Gastrocnemius medialis (tissue), 4 donors: ENCODE measurements at regions not wholly inside any gene's neighbourhood (a gene's known extent, or its start where the extent isn't known, plus 50 kb on each side); places are given as distances from the start of the nearest gene placed in this dataset.

Experiments
- ATAC-seq, 2 donors: fragments of 150-250 bp; one replicate each; pipeline ENCODE4 v1.9.1; 2016
- DNase-seq, 2 donors: peaks; one replicate each; pipeline ENCODE4 v3.0.0-alpha.2; 2019
- H3K27ac ChIP-seq, 4 donors: fragments of 200-600 bp; sonication (generic); 1 replicate in 1 of 4; 2 replicates in 3 of 4; pipeline ENCODE4 v1.5.1; 2016 to 2018; ENCODE audit warnings: mild to moderate bottlenecking in 2 of 4, moderate library complexity in 1 of 4
- H3K27me3 ChIP-seq, 3 donors: fragments of 200-600 bp; sonication (generic) in 2 of 3; 1 replicate in 1 of 3; 2 replicates in 2 of 3; pipeline versions ENCODE4 v1.5.1 to v1.6.0; 2016 to 2019; ENCODE audit warnings: mild to moderate bottlenecking in 1 of 3, moderate library complexity in 1 of 3
- H3K36me3 ChIP-seq, 2 donors: fragments of 200-600 bp; sonication (generic) in 1 of 2; one replicate each; pipeline ENCODE4 v1.5.1; 2017 to 2018
- H3K4me1 ChIP-seq, 2 donors: fragments of 200-600 bp; sonication (generic) in 1 of 2; one replicate each; pipeline ENCODE4 v1.5.1; 2016 to 2017; ENCODE audit warnings: mild to moderate bottlenecking in 2 of 2
- H3K4me3 ChIP-seq, 4 donors: fragments of 200-600 bp; sonication (generic) in 3 of 4; 1 replicate in 1 of 4; 2 replicates in 3 of 4; pipeline ENCODE4 v1.5.1; 2016 to 2019; ENCODE audit warnings: mild to moderate bottlenecking in 2 of 4
- H3K9me3 ChIP-seq, 3 donors: fragments of 200-600 bp; sonication (generic) in 2 of 3; 1 replicate in 1 of 3; 2 replicates in 2 of 3; pipeline ENCODE4 v1.5.1; 2016 to 2019
- CTCF ChIP-seq, 5 experiments: fragments of 450-650 bp in 3 of 5; fragments of 200-600 bp in 2 of 5; sonication (generic) in 2 of 5; IDR thresholded peaks in 4 of 5; conservative IDR thresholded peaks in 1 of 5; 1 replicate in 4 of 5; 2 replicates in 1 of 5; pipeline ENCODE4 v1.5.1; 2016 to 2019; ENCODE audit warnings: antibody characterized with exemption in 5 of 5, mild to moderate bottlenecking in 3 of 5, moderate library complexity in 3 of 5
- POLR2A ChIP-seq, 2 donors: fragments of 450-650 bp; IDR thresholded peaks; one replicate each; pipeline ENCODE4 v1.6.1; 2017; ENCODE audit warnings: antibody characterized with exemption in 2 of 2, mild to moderate bottlenecking in 2 of 2, moderate library complexity in 2 of 2
- in situ Hi-C, 4 donors: fragments of 200-750 bp; cut with MboI; loops; one replicate each; pipeline versions ENCODE4 v1.15.0 to v1.8.0; 2017; ENCODE audit warnings: low sequenced_read_pairs in 4 of 4
- intact Hi-C: fragments of 100-400 bp; cut with DNase I; formaldehyde crosslinking; loops from one replicate; pipeline ENCODE4 v1.15.1; 2023; ENCODE audit warnings: low total_unique reads

DNA sequence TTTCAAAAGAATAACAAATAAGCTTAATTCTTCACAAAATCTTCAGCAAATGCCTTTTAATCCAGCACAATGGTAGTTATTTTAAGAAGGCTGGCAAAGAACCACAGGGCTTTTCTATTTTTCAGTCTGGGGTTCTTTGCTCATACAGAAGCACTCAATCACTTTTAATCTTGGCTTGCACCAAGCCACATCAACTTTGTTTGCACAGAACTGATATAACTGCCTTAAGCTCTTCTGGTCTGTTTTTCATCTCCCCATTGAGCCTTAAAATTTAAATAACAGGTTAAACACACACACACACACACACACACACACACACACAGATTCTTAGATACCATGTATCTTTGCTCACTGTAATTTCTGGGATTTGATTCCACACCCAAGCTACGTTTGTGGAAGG is 377.0 kb downstream of the GATA3 start:
- Histone ChIP-seq H3K27me3 (no peaks in the 10 kb centered on the region), H3K4me1 (no peaks in the 10 kb centered on the region), H3K9me3 (no peaks in the 10 kb centered on the region), H3K27ac (no peak overlapping the region), H3K4me3 (no peak overlapping the region), H3K36me3 (no peaks in the 10 kb centered on the region)
- TF ChIP-seq POLR2A (IDR thresholded peaks at IDR 0.05) = no peak
- TF ChIP-seq CTCF (IDR thresholded peaks at IDR 0.05 in 4 of 5, conservative IDR thresholded peaks at IDR 0.05 in 1 of 5) = no peak
- no peak for ATAC-seq
- DNase-seq = no peak
- in situ Hi-C loops = no loop called here
- intact Hi-C loops = no loop called here

- DNase-seq = no peak
- H3K9me3 ChIP-seq = no peaks in the 10 kb centered on the region
- in situ Hi-C loops (no loop called here), intact Hi-C loops (no loop called here)
- no peak for TF ChIP-seq CTCF (IDR thresholded peaks at IDR 0.05 in 4 of 5, conservative IDR thresholded peaks at IDR 0.05 in 1 of 5)
- TF ChIP-seq POLR2A (IDR thresholded peaks at IDR 0.05) = no peak
- no peak overlapping the region for H3K4me3 ChIP-seq
- H3K36me3 ChIP-seq = no peaks in the 10 kb centered on the region
- no peaks in the 10 kb centered on the region for H3K27me3 ChIP-seq
- ATAC-seq = no peak
- no peaks in the 10 kb centered on the region for H3K4me1 ChIP-seq
- no peak overlapping the region for H3K27ac ChIP-seq
These were observed 380.9 kb downstream of the GATA3 start for GRCh38 chr10:8435186-8436055.

- no peak for TF ChIP-seq CTCF (IDR thresholded peaks at IDR 0.05 in 4 of 5, conservative IDR thresholded peaks at IDR 0.05 in 1 of 5)
- TF ChIP-seq POLR2A (IDR thresholded peaks at IDR 0.05) = no peak
- Histone ChIP-seq H3K27me3 (no peaks in the 10 kb centered on the region), H3K4me3 (no peak overlapping the region), H3K9me3 (no peaks in the 10 kb centered on the region), H3K4me1 (no peaks in the 10 kb centered on the region), H3K27ac (no peak overlapping the region), H3K36me3 (no peaks in the 10 kb centered on the region)
- in situ Hi-C loops = no loop called here
- intact Hi-C loops = no loop called here
- DNase-seq = no peak
- ATAC-seq = no peak
These were observed 383.4 kb downstream of the GATA3 start for GRCh38 chr10:8437896-8438295.

- in situ Hi-C loops = no loop called here
- no peaks in the 10 kb centered on the region for H3K4me1 ChIP-seq
- ATAC-seq (no peak), DNase-seq (no peak)
- H3K9me3 ChIP-seq = no peaks in the 10 kb centered on the region
- no peaks in the 10 kb centered on the region for H3K27me3 ChIP-seq
- intact Hi-C loops = no loop called here
- H3K36me3 ChIP-seq = no peaks in the 10 kb centered on the region
- no peak for TF ChIP-seq POLR2A (IDR thresholded peaks at IDR 0.05)
- no peak overlapping the region for H3K4me3 ChIP-seq
- H3K27ac ChIP-seq = no peak overlapping the region
These were observed 384.1 kb downstream of the GATA3 start for GRCh38 chr10:8438603-8439002.

GRCh38 chr10:8439040-8439439 is 384.6 kb downstream of the GATA3 start:
- TF ChIP-seq POLR2A (IDR thresholded peaks at IDR 0.05) = no peak
- TF ChIP-seq CTCF (IDR thresholded peaks at IDR 0.05 in 4 of 5, conservative IDR thresholded peaks at IDR 0.05 in 1 of 5) = no peak
- Histone ChIP-seq H3K4me3 (no peak overlapping the region), H3K36me3 (no peaks in the 10 kb centered on the region), H3K9me3 (no peaks in the 10 kb centered on the region), H3K27me3 (no peaks in the 10 kb centered on the region), H3K27ac (no peak overlapping the region), H3K4me1 (no peaks in the 10 kb centered on the region)
- in situ Hi-C loops (no loop called here), intact Hi-C loops (no loop called here)
- DNase-seq = no peak
- ATAC-seq = no peak
